HG03196 (cell line): ENCODE measurements at regions not wholly inside any gene's neighbourhood (a gene's known extent, or its start where the extent isn't known, plus 50 kb on each side); places are given as distances from the start of the nearest gene placed in this dataset.
"Not testable (repeated sequence)": the region's sequence is repeated elsewhere in the genome, so short reads cannot be mapped to it uniquely, and the experiment has no call there.

Experiments
- ATAC-seq: cut with Tn5 transposase; IDR thresholded peaks from one replicate; pipeline ENCODE4 v1.9.1; 2021; ENCODE audit not compliant: unreplicated experiment

GRCh38 chr6:101108286-101108685 lies 227.2 kb upstream of the ASCC3 start:
- ATAC-seq, result no peak

- no peak for ATAC-seq
Observed at GRCh38 chr6:101110814-101111213, 229.7 kb upstream of the ASCC3 start.

- no peak for ATAC-seq
Observed at GRCh38 chr6:101113468-101114260, 232.5 kb upstream of the ASCC3 start.

- ATAC-seq, result no peak
Observed at GRCh38 chr6:101114703-101115102, 233.6 kb upstream of the ASCC3 start.

GRCh38 chr6:101116337-101116736 lies 235.2 kb upstream of the ASCC3 start:
- ATAC-seq, result no peak

- ATAC-seq, result no peak
Observed at GRCh38 chr6:101117393-101118135, 236.4 kb upstream of the ASCC3 start.

GRCh38 chr6:101118136-101118396 lies 236.9 kb upstream of the ASCC3 start:
- ATAC-seq, result no peak

GRCh38 chr6:101120747-101121146 lies 239.6 kb upstream of the ASCC3 start:
- no peak for ATAC-seq

GRCh38 chr6:101125380-101125971 lies 244.3 kb upstream of the ASCC3 start:
- ATAC-seq, result no peak

GRCh38 chr6:101126501-101126900 lies 245.4 kb upstream of the ASCC3 start:
- ATAC-seq, result no peak

- ATAC-seq, result no peak
Observed at GRCh38 chr6:101129851-101130250, 248.7 kb upstream of the ASCC3 start.

- no peak for ATAC-seq
Observed at GRCh38 chr6:101146389-101146788, 247.1 kb upstream of the GRIK2 start.

- ATAC-seq, result no peak
Observed at GRCh38 chr6:101150226-101150625, 243.3 kb upstream of the GRIK2 start.

- not testable (repeated sequence) for ATAC-seq
Observed at GRCh38 chr6:101157638-101158037, 235.9 kb upstream of the GRIK2 start.

- ATAC-seq, result no peak
Observed at GRCh38 chr6:101163611-101164010, 229.9 kb upstream of the GRIK2 start.

GRCh38 chr6:101167638-101168037 lies 225.9 kb upstream of the GRIK2 start:
- ATAC-seq, result no peak

- ATAC-seq, result not testable (repeated sequence)
Observed at GRCh38 chr6:101171049-101171448, 222.5 kb upstream of the GRIK2 start.

- ATAC-seq, result no peak
Observed at GRCh38 chr6:101178748-101179147, 214.8 kb upstream of the GRIK2 start.

GRCh38 chr6:101181006-101181405 lies 212.5 kb upstream of the GRIK2 start:
- ATAC-seq, result no peak

- not testable (repeated sequence) for ATAC-seq
Observed at GRCh38 chr6:101188285-101188798, 205.2 kb upstream of the GRIK2 start.

GRCh38 chr6:101195588-101195987 lies 197.9 kb upstream of the GRIK2 start:
- no peak for ATAC-seq

- ATAC-seq, result no peak
Observed at GRCh38 chr6:101199441-101199840, 194.1 kb upstream of the GRIK2 start.
